Effector memory CD8-positive, alpha-beta T cell (primary cell): ENCODE measurements at regions not wholly inside any gene's neighbourhood (a gene's known extent, or its start where the extent isn't known, plus 50 kb on each side); places are given as distances from the start of the nearest gene placed in this dataset.
A peak's percentile ranks its signal among the peaks of the same experiment; 100 is the strongest.

Experiments used
- ATAC-seq: fragments of 150-1000 bp; cut with Tn5 transposase; replicated peaks from 2 replicates; pipeline ENCODE4 v1.10.0; 2021; ENCODE audit warnings: mild to moderate bottlenecking, moderate library complexity
- DNase-seq, 3 experiments: peaks; one replicate each; pipeline ENCODE4 v3.0.0; 2021
- H3K27ac Mint-ChIP-seq, 2 donors: one replicate each; pipeline ENCODE4 v1.8.0; 2022; ENCODE audit warnings: mild to moderate bottlenecking in 2 of 2, mixed read lengths in 2 of 2, moderate library complexity in 2 of 2
- H3K27me3 Mint-ChIP-seq, 2 donors: one replicate each; pipeline ENCODE4 v1.8.0; 2022; ENCODE audit warnings: mixed read lengths in 2 of 2
- H3K36me3 Mint-ChIP-seq: one replicate; pipeline ENCODE4 v1.8.0; 2022; ENCODE audit warnings: mild to moderate bottlenecking, moderate library complexity, mixed read lengths; ENCODE audit not compliant: insufficient read depth
- H3K4me1 Mint-ChIP-seq, 2 donors: one replicate each; pipeline ENCODE4 v1.8.0; 2022; ENCODE audit warnings: low read depth in 2 of 2, mixed read lengths in 2 of 2
- H3K4me3 Mint-ChIP-seq, 2 donors: one replicate each; pipeline ENCODE4 v1.8.0; 2022; ENCODE audit warnings: mild to moderate bottlenecking in 2 of 2, mixed read lengths in 2 of 2, moderate library complexity in 2 of 2
- H3K9me3 Mint-ChIP-seq, 2 donors: one replicate each; pipeline ENCODE4 v1.8.0; 2022; ENCODE audit warnings: mixed read lengths in 2 of 2

GRCh38 chr3:66884659-66885058, 113.4 kb upstream of the KBTBD8 start:
- Mint-ChIP-seq H3K36me3 (no peaks in the 10 kb centered on the region), H3K4me1 (peaks cover 0 to 6% of the 10 kb centered on the region in 2 donors)
- no peak for ATAC-seq

GRCh38 chr3:66885326-66886000, 112.6 kb upstream of the KBTBD8 start:
- peak; percentile 31 for ATAC-seq
- Mint-ChIP-seq H3K9me3 (no peaks in the 10 kb centered on the region), H3K4me1 (peaks cover 2 to 11% of the 10 kb centered on the region in 2 donors), H3K27me3 (no peaks in the 10 kb centered on the region), H3K27ac (peak overlapping the region in 1 of 2 donors; percentile 82), H3K36me3 (no peaks in the 10 kb centered on the region), H3K4me3 (no peak overlapping the region)
- no peak for DNase-seq

More at GRCh38 chr3:66884659-66885058, 113.4 kb upstream of the KBTBD8 start:
- no peak for DNase-seq
- H3K9me3 Mint-ChIP-seq = no peaks in the 10 kb centered on the region
- H3K27ac Mint-ChIP-seq = peak overlapping the region in 1 of 2 donors; percentile 82
- H3K27me3 Mint-ChIP-seq = no peaks in the 10 kb centered on the region
- peak overlapping the region in 1 of 2 donors; percentile 16 for H3K4me3 Mint-ChIP-seq

- Mint-ChIP-seq H3K9me3 (peaks cover 0 to 7% of the 10 kb centered on the region in 2 donors), H3K4me1 (peaks cover 3 to 17% of the 10 kb centered on the region in 2 donors), H3K4me3 (peak overlapping the region; percentile 6 to 63), H3K27me3 (no peaks in the 10 kb centered on the region), H3K36me3 (no peaks in the 10 kb centered on the region), H3K27ac (peak overlapping the region; percentile 39 to 80)
- ATAC-seq (peak; percentile 26), DNase-seq (no peak)
Observed at GRCh38 chr3:66889750-66890494, 108.2 kb upstream of the KBTBD8 start.

DNA sequence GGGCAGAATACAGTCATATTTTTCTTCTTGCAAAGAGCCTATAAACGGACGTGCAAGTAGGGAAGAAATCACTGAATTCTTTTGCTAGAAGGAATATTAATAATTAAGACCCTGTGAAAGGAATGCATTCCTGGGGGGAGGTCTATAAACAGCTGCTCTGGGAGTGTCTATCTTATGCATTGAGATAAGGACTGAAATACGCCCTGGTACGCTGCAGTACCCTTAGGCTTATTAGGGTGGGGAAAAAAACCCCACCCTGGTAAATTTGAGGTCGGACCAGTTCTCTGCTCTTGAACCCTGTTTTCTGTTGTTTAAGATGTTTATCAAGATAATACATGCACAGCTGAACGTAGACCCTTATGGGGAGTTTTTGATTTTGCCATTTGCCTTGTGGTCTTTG, 100.0 kb upstream of the KBTBD8 start:
- Mint-ChIP-seq H3K4me3 (no peak overlapping the region), H3K4me1 (peaks cover 10 to 22% of the 10 kb centered on the region in 2 donors), H3K27ac (no peak overlapping the region), H3K27me3 (no peaks in the 10 kb centered on the region), H3K36me3 (no peaks in the 10 kb centered on the region), H3K9me3 (peaks cover 13 to 34% of the 10 kb centered on the region in 2 donors)
- no peak for ATAC-seq
- DNase-seq = no peak

- Mint-ChIP-seq H3K27me3 (peaks cover 16 to 31% of the 10 kb centered on the region in 2 donors), H3K4me1 (no peaks in the 10 kb centered on the region), H3K36me3 (no peaks in the 10 kb centered on the region), H3K9me3 (peaks cover 8% of the 10 kb centered on the region in 2 donors), H3K4me3 (no peak overlapping the region), H3K27ac (no peak overlapping the region)
- ATAC-seq = no peak
- no peak for DNase-seq
Observed at GRCh38 chr3:66904336-66904735, 93.8 kb upstream of the KBTBD8 start.

DNA sequence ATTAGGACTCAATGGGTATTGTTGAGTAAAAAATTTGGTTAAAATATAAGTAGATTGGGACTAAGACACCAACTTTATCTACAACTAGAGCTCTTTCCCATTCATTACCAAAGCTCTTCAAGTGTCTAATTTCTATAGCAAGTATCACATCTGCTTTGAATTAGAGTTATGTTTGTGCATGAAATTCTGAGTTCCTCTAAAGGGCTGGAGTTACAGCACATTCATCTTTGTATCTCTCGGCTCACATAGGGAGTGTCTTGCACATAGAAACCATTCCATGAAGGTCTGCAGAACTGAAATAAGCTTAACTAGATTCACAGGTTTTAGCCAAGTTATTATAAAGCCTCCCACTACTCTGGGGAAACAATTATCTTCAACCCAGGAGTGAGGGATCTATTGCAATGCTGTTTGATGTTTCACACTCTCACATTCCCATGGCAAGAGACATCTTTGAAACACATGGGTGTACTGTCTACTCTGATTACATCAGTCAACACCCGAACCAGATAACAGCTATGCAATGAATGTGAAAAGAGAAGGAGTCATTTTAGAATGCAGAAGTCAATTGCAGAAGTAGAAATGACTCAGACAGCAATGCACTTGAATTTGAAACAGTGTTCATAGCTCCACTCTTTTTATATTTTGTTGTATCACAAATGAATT, 93.1 kb upstream of the KBTBD8 start:
- H3K27me3 Mint-ChIP-seq = peaks cover 16 to 31% of the 10 kb centered on the region in 2 donors
- no peak overlapping the region for H3K4me3 Mint-ChIP-seq
- no peak for DNase-seq
- H3K36me3 Mint-ChIP-seq = no peaks in the 10 kb centered on the region
- H3K9me3 Mint-ChIP-seq = peaks cover 8% of the 10 kb centered on the region in 2 donors
- no peak overlapping the region for H3K27ac Mint-ChIP-seq
- no peak for ATAC-seq
- no peaks in the 10 kb centered on the region for H3K4me1 Mint-ChIP-seq

DNA sequence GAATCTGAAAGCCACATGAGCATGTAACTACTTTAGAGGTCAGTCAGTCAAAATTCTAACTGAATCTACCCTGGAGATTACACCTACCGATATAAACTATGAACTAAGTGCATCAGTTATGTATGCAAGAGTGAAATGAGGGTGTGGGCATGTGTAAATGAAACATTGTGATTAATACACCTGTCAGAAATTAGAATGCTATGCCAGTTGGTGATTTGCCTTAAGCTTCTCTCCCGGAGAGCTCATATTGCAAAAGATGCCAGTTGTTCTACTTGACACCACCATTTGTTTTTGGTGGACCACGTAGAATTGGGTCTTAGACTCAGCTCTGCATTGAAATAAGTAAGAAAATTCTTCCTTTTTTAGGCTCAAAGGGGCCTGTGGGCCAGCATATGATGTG, 91.0 kb upstream of the KBTBD8 start:
- Mint-ChIP-seq H3K4me1 (no peaks in the 10 kb centered on the region), H3K27me3 (peaks cover 16 to 31% of the 10 kb centered on the region in 2 donors), H3K27ac (no peak overlapping the region), H3K9me3 (peaks cover under 1 to 2% of the 10 kb centered on the region in 2 donors), H3K36me3 (no peaks in the 10 kb centered on the region), H3K4me3 (no peak overlapping the region)
- ATAC-seq (no peak), DNase-seq (no peak)

GRCh38 chr3:66910266-66911055, 87.6 kb upstream of the KBTBD8 start:
- H3K27me3 Mint-ChIP-seq = peaks cover 16 to 31% of the 10 kb centered on the region in 2 donors
- no peaks in the 10 kb centered on the region for H3K36me3 Mint-ChIP-seq
- H3K4me1 Mint-ChIP-seq = no peaks in the 10 kb centered on the region
- no peak overlapping the region for H3K4me3 Mint-ChIP-seq
- no peak for ATAC-seq
- H3K9me3 Mint-ChIP-seq = peaks cover 0 to 2% of the 10 kb centered on the region in 2 donors
- H3K27ac Mint-ChIP-seq = no peak overlapping the region
- no peak for DNase-seq

DNA sequence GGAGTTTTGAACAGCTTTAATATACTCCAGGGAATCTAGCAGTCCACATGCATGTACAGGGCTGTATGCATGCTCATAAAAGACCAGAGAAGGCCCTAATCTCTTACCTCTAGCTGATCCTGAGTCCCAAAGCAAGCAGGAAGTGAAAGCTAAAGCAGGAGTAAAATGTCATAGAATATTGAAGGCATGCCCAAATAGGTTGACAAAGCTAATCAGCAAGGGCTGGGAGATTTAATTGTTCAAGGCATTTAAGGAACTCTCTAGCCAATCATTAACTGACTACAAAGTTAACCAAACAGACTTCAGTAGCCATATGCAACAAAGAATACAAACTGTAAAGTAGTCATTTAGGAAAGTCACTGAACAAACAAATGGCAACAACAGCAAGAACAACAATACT, 85.8 kb upstream of the KBTBD8 start:
- H3K9me3 Mint-ChIP-seq = peaks cover 0 to 7% of the 10 kb centered on the region in 2 donors

GRCh38 chr3:66922058-66922457, 76.0 kb upstream of the KBTBD8 start:
- no peak overlapping the region for H3K4me3 Mint-ChIP-seq
- DNase-seq (no peak), ATAC-seq (no peak)
- no peak overlapping the region for H3K27ac Mint-ChIP-seq
- no peaks in the 10 kb centered on the region for H3K9me3 Mint-ChIP-seq
- peaks cover 0 to 10% of the 10 kb centered on the region in 2 donors for H3K27me3 Mint-ChIP-seq
- peaks cover 0 to 3% of the 10 kb centered on the region in 2 donors for H3K4me1 Mint-ChIP-seq
- H3K36me3 Mint-ChIP-seq = no peaks in the 10 kb centered on the region

More for the DNA sequence above, 85.8 kb upstream of the KBTBD8 start:
- ATAC-seq (no peak), DNase-seq (no peak)
- H3K36me3 Mint-ChIP-seq = no peaks in the 10 kb centered on the region
- H3K4me3 Mint-ChIP-seq = no peak overlapping the region
- H3K27me3 Mint-ChIP-seq = peaks cover 8 to 16% of the 10 kb centered on the region in 2 donors
- no peaks in the 10 kb centered on the region for H3K4me1 Mint-ChIP-seq
- no peak overlapping the region for H3K27ac Mint-ChIP-seq

DNA sequence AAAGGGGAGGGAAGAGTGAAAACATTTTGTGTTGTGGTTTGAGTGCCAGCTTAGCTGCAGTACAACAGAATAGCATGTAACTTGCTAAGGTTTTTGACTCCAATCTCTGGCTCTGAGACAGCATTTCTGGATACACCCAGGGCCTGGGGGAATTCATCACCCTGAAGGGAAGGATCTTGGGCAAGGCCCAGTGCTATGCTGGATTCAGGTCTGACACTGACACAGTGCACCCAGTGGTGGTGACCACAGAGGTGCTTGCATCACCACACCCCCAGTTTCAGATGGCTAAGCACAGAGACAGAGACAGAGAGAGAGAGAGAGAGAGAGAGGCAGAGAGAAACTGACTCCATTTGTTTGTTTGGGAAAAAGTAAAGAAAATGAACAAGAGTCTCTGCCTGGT, 74.1 kb upstream of the KBTBD8 start:
- ATAC-seq (no peak), DNase-seq (no peak)
- Mint-ChIP-seq H3K27me3 (peaks cover 0 to 10% of the 10 kb centered on the region in 2 donors), H3K9me3 (no peaks in the 10 kb centered on the region), H3K4me3 (no peak overlapping the region), H3K27ac (no peak overlapping the region), H3K36me3 (no peaks in the 10 kb centered on the region), H3K4me1 (peaks cover 0 to 3% of the 10 kb centered on the region in 2 donors)

GRCh38 chr3:66928252-66928651, 69.9 kb upstream of the KBTBD8 start:
- H3K9me3 Mint-ChIP-seq = no peaks in the 10 kb centered on the region
- peaks cover 0 to 3% of the 10 kb centered on the region in 2 donors for H3K4me1 Mint-ChIP-seq
- ATAC-seq = no peak
- DNase-seq = no peak
- no peak overlapping the region for H3K4me3 Mint-ChIP-seq
- no peaks in the 10 kb centered on the region for H3K36me3 Mint-ChIP-seq
- no peak overlapping the region for H3K27ac Mint-ChIP-seq
- peaks cover 6 to 10% of the 10 kb centered on the region in 2 donors for H3K27me3 Mint-ChIP-seq

- Mint-ChIP-seq H3K27ac (no peak overlapping the region), H3K4me3 (no peak overlapping the region), H3K9me3 (no peaks in the 10 kb centered on the region), H3K4me1 (no peaks in the 10 kb centered on the region), H3K36me3 (no peaks in the 10 kb centered on the region), H3K27me3 (peaks cover 0 to 12% of the 10 kb centered on the region in 2 donors)
- ATAC-seq (no peak), DNase-seq (no peak)
Observed at GRCh38 chr3:66931291-66931690, 66.8 kb upstream of the KBTBD8 start.
